HepG2 (cell line): ENCODE measurements at regions not wholly inside any gene's neighbourhood (a gene's known extent, or its start where the extent isn't known, plus 50 kb on each side); places are given as distances from the start of the nearest gene placed in this dataset.

ENCODE experiments used
- ATAC-seq: fragments of 200-7000 bp; cut with Tn5 transposase; 3 replicates; pipeline ENCODE4 v1.9.1; 2020; ENCODE audit warnings: mild to moderate bottlenecking, moderate library complexity
- BruUV-seq: library from RNA; stranded (reverse); fragments of 400-500 nt; replicated peaks from 2 replicates; lab custom pipeline; 2021; lab: Mats Ljungman, UMichigan
- CTCF ChIA-PET: fragments of 300-600 bp; formaldehyde crosslinking; extraction: SDS; loops from one replicate; lab custom pipeline; 2021; ENCODE audit warnings: low total read pairs, inconsistent platforms, low intra/inter-chr PET ratio; lab: Yijun Ruan, JAX
- POLR2A ChIA-PET: fragments of 350-600 bp; sonication (Branson Sonifier 250); formaldehyde crosslinking; loops from one replicate; lab custom pipeline; 2020; ENCODE audit warnings: antibody characterized with exemption, inconsistent platforms; lab: Yijun Ruan, JAX
- DNase-seq: peaks from one replicate; pipeline ENCODE4 v3.0.0-alpha.2; 2015; ENCODE audit warnings: low spot score
- FAIRE-seq: peaks from 3 replicates; lab custom pipeline; 2011; peaks lifted over from hg19 to GRCh38; lab: Jason Lieb, UNC
- H2AFZ ChIP-seq: one replicate; pipeline ENCODE4 v1.6.1; 2011; ENCODE audit warnings: low read length, inconsistent platforms
- H3K27ac ChIP-seq: fragments of 300-600 bp; 3 replicates; pipeline ENCODE4 v1.8.0; 2011; ENCODE audit warnings: mixed run types, mild to moderate bottlenecking, mixed read lengths, low read length, inconsistent platforms; ENCODE audit not compliant: insufficient read depth; ENCODE audit errors: extremely low read length
- H3K27me3 ChIP-seq, 2 experiments: fragments of 200-600 bp in 1 of 2; 2 replicates in 1 of 2; 3 replicates in 1 of 2; pipeline versions ENCODE4 v1.6.0 to v1.8.0; 2011; ENCODE audit warnings: low read length in 2 of 2, mild to moderate bottlenecking in 2 of 2, moderate library complexity in 2 of 2, inconsistent platforms in 1 of 2; ENCODE audit not compliant: insufficient read depth in 2 of 2, control insufficient read depth in 1 of 2
- H3K36me3 ChIP-seq, 2 experiments: fragments of 200-600 bp in 1 of 2; replicated peaks in 1 of 2; 2 replicates in 1 of 2; 3 replicates in 1 of 2; pipeline versions ENCODE4 v1.5.1 to v1.8.0; 2011; ENCODE audit warnings: low read length in 2 of 2, inconsistent platforms in 1 of 2; ENCODE audit not compliant: insufficient read depth in 2 of 2, control insufficient read depth in 1 of 2
- H3K4me1 ChIP-seq: 2 replicates; pipeline ENCODE4 v1.5.1; 2012; ENCODE audit warnings: low read length, inconsistent platforms; ENCODE audit not compliant: insufficient read depth
- H3K4me2 ChIP-seq: 2 replicates; pipeline ENCODE4 v1.6.0; 2011; ENCODE audit warnings: low read depth, low read length, inconsistent platforms
- H3K4me3 ChIP-seq, 3 experiments: fragments of 200-600 bp in 1 of 3; sonication (generic), shearing (Covaris generic) in 1 of 3; replicated peaks in 1 of 3; 2 replicates each; pipeline ENCODE4 v1.5.1; 2011 to 2016; ENCODE audit warnings: low read length in 3 of 3, inconsistent platforms in 2 of 3, low read depth in 2 of 3, mild to moderate bottlenecking in 2 of 3, control low read depth in 1 of 3, mixed read lengths in 1 of 3; ENCODE audit not compliant: insufficient read depth in 1 of 3
- H3K79me2 ChIP-seq: one replicate; pipeline ENCODE4 v1.6.1; 2011; ENCODE audit warnings: low read length, inconsistent platforms; ENCODE audit not compliant: insufficient read depth
- H3K9ac ChIP-seq: 2 replicates; pipeline ENCODE4 v1.6.0; 2011; ENCODE audit warnings: mild to moderate bottlenecking, low read depth, low read length, inconsistent platforms; ENCODE audit not compliant: insufficient read depth
- H3K9me3 ChIP-seq: 2 replicates; pipeline ENCODE4 v1.5.1; 2012; ENCODE audit warnings: mild to moderate bottlenecking, low read length
- H4K20me1 ChIP-seq: 2 replicates; pipeline ENCODE4 v1.6.0; 2011; ENCODE audit warnings: inconsistent platforms, mild to moderate bottlenecking, low read length, moderate library complexity; ENCODE audit not compliant: insufficient read depth
- MTF2 ChIP-seq: sonication (generic); formaldehyde crosslinking; IDR thresholded peaks from 2 replicates; pipeline ENCODE4 v1.5.0; 2020; ENCODE audit warnings: missing genetic modification reagents, borderline replicate concordance
- ZFP62 ChIP-seq: sonication (generic); formaldehyde crosslinking; IDR thresholded peaks from 2 replicates; pipeline ENCODE4 v1.4.0; 2020; ENCODE audit warnings: missing genetic modification reagents
- ZNF136 ChIP-seq: sonication (generic); formaldehyde crosslinking; IDR thresholded peaks from 2 replicates; pipeline ENCODE4 v1.8.1; 2022; ENCODE audit warnings: low read depth, mild to moderate bottlenecking, moderate library complexity, missing genetic modification reagents
- ZNF451 ChIP-seq: sonication (generic); formaldehyde crosslinking; IDR thresholded peaks from 2 replicates; pipeline ENCODE4 v1.5.0; 2020; ENCODE audit warnings: mild to moderate bottlenecking, missing genetic modification reagents
- ZNF788 ChIP-seq: sonication (generic); formaldehyde crosslinking; IDR thresholded peaks from 2 replicates; pipeline ENCODE4 v1.5.0; 2020; ENCODE audit warnings: mild to moderate bottlenecking, missing genetic modification reagents, borderline replicate concordance
- ZSCAN20 ChIP-seq: sonication (generic); formaldehyde crosslinking; IDR thresholded peaks from 2 replicates; pipeline ENCODE4 v1.4.0; 2020; ENCODE audit warnings: missing genetic modification reagents, mild to moderate bottlenecking, borderline replicate concordance
- WGBS: methylation state at CpG from one replicate; pipeline ENCODE4 v1.1.6; 2017; ENCODE audit warnings: low lambda C conversion rate; 5-methylcytosine and 5-hydroxymethylcytosine counted together
- in situ Hi-C: cut with HindIII; loops from 2 replicates; pipeline ENCODE4 v1.10.0; 2017; ENCODE audit warnings: low pct_unique_long_range_greater_than_20kb; ENCODE audit not compliant: extremely low pct_ligation_motif_present
- intact Hi-C: fragments of 100-400 bp; cut with micrococcal nuclease; formaldehyde crosslinking; loops from one replicate; pipeline ENCODE4 v1.10.0; 2022; ENCODE audit not compliant: unreplicated experiment
- TF ChIP-seq, protein P1 (sequence below): sonication (generic); formaldehyde crosslinking; conservative IDR thresholded peaks from 2 replicates; pipeline ENCODE4 v1.4.0; 2020; ENCODE audit warnings: missing genetic modification reagents
- TF ChIP-seq, protein P2 (sequence below): sonication (generic); formaldehyde crosslinking; IDR thresholded peaks from 2 replicates; pipeline ENCODE4 v1.4.0; 2020; ENCODE audit warnings: mild to moderate bottlenecking, missing genetic modification reagents, borderline replicate concordance
- TF ChIP-seq, protein P3 (sequence below): sonication (generic); formaldehyde crosslinking; IDR thresholded peaks from 2 replicates; pipeline ENCODE4 v1.8.1; 2023; ENCODE audit warnings: mild to moderate bottlenecking, inconsistent platforms, moderate library complexity, missing genetic modification reagents, borderline replicate concordance

DNA sequence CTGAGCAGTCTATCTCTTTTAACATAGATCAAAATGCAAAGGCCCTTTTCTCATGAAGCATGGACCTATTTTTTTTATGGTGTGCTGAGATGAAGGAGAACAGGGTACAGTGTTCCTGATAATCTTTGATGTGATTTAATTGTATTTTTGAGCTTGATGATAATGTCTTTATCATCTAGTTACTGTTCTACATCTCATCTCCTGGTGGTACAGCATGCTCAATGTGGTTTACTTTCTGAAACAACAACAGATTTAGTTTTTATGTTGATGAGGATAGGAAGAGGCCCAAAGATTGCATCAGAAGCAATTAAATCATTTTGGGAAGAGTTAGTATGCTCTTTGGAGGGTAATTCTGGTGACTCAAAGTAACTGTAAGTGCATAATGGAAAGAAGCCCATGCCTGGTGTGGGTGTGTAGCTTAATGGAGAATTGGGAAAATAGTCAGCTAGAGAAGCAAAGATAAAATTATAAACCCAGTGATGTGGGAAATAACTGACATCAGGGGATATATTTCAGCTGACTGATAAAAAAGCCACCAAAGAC lies 123.0 kb upstream of the KCNN2 start:
- H3K36me3 ChIP-seq, result no peaks in the 10 kb centered on the region
- H3K4me1 ChIP-seq, result no peaks in the 10 kb centered on the region
- DNase-seq (no peak), ATAC-seq (no peak)
- ChIA-PET POLR2A (no interaction called here), CTCF (no interaction called here)
- H3K4me2 ChIP-seq, result no peak overlapping the region
- H3K9me3 ChIP-seq, result no peaks in the 10 kb centered on the region
- in situ Hi-C loops, result no loop called here
- no TSS peak for BruUV-seq
- H2AFZ ChIP-seq, result no peak overlapping the region
- H3K4me3 ChIP-seq, result no peak overlapping the region
- H3K27ac ChIP-seq, result no peak overlapping the region
- H3K9ac ChIP-seq, result no peak overlapping the region
- no peaks in the 10 kb centered on the region for H4K20me1 ChIP-seq
- TF ChIP-seq, protein P1, sequence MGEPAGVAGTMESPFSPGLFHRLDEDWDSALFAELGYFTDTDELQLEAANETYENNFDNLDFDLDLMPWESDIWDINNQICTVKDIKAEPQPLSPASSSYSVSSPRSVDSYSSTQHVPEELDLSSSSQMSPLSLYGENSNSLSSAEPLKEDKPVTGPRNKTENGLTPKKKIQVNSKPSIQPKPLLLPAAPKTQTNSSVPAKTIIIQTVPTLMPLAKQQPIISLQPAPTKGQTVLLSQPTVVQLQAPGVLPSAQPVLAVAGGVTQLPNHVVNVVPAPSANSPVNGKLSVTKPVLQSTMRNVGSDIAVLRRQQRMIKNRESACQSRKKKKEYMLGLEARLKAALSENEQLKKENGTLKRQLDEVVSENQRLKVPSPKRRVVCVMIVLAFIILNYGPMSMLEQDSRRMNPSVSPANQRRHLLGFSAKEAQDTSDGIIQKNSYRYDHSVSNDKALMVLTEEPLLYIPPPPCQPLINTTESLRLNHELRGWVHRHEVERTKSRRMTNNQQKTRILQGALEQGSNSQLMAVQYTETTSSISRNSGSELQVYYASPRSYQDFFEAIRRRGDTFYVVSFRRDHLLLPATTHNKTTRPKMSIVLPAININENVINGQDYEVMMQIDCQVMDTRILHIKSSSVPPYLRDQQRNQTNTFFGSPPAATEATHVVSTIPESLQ, result no peak
- no peak for TF ChIP-seq ZNF788
- TF ChIP-seq, all 625 proteins: peak for 0
- intact Hi-C loops, result no loop called here
- FAIRE-seq, result no peak
- no peaks in the 10 kb centered on the region for H3K79me2 ChIP-seq
- no peaks in the 10 kb centered on the region for H3K27me3 ChIP-seq

DNA sequence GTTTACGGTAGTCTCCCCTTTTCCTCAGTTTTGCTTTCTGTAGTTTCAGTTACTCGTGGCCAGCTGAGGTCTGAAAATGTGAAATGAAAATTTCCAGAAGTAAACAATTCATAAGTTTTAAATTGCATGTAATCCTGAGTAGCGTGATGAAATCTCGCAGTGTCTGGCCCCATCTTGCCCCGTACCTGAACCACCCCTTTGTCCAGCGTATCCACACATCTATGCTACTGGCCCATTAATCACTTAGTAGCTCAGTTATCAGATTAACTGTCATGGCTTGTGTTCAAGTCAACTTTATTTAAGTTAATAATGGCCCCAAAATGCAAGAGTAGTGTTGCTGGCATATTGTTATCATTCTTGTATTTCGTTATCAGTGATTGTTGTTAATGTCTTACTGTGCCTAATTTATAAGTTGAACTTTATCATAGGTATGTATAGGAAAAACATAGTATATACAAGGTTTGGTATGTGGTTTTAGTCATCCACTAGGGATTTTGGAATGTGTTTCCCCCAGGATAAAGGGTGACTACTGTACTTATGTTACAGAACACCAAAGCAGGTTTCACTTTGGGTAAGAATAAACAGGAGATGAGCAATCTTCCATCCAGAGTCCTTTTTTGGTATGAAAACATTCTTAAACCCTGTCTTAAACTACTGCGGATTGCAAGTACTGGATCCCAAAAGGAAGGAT lies 118.4 kb upstream of the KCNN2 start:
- in situ Hi-C loops, result no loop called here
- no peak for FAIRE-seq
- TF ChIP-seq MTF2 (CRISPR knock-in tag) (no peak), ZSCAN20 (CRISPR knock-in tag) (no peak), ZNF136 (CRISPR knock-in tag) (no peak), ZNF451 (no peak), ZFP62 (CRISPR knock-in tag) (no peak)
- TF ChIP-seq, protein P2, sequence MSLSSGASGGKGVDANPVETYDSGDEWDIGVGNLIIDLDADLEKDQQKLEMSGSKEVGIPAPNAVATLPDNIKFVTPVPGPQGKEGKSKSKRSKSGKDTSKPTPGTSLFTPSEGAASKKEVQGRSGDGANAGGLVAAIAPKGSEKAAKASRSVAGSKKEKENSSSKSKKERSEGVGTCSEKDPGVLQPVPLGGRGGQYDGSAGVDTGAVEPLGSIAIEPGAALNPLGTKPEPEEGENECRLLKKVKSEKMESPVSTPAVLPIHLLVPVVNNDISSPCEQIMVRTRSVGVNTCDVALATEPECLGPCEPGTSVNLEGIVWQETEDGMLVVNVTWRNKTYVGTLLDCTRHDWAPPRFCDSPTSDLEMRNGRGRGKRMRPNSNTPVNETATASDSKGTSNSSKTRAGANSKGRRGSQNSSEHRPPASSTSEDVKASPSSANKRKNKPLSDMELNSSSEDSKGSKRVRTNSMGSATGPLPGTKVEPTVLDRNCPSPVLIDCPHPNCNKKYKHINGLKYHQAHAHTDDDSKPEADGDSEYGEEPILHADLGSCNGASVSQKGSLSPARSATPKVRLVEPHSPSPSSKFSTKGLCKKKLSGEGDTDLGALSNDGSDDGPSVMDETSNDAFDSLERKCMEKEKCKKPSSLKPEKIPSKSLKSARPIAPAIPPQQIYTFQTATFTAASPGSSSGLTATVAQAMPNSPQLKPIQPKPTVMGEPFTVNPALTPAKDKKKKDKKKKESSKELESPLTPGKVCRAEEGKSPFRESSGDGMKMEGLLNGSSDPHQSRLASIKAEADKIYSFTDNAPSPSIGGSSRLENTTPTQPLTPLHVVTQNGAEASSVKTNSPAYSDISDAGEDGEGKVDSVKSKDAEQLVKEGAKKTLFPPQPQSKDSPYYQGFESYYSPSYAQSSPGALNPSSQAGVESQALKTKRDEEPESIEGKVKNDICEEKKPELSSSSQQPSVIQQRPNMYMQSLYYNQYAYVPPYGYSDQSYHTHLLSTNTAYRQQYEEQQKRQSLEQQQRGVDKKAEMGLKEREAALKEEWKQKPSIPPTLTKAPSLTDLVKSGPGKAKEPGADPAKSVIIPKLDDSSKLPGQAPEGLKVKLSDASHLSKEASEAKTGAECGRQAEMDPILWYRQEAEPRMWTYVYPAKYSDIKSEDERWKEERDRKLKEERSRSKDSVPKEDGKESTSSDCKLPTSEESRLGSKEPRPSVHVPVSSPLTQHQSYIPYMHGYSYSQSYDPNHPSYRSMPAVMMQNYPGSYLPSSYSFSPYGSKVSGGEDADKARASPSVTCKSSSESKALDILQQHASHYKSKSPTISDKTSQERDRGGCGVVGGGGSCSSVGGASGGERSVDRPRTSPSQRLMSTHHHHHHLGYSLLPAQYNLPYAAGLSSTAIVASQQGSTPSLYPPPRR (CRISPR knock-in tag), result no peak
- TF ChIP-seq, protein P3, sequence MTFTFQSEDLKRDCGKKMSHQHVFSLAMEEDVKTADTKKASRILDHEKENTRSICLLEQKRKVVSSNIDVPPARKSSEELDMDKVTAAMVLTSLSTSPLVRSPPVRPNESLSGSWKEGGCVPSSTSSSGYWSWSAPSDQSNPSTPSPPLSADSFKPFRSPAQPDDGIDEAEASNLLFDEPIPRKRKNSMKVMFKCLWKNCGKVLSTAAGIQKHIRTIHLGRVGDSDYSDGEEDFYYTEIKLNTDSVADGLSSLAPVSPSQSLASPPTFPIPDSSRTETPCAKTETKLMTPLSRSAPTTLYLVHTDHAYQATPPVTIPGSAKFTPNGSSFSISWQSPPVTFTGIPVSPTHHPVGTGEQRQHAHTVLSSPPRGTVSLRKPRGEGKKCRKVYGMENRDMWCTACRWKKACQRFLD (CRISPR knock-in tag), result no peak

More for the DNA sequence above, 118.4 kb upstream of the KCNN2 start:
- Histone ChIP-seq H3K36me3 (no peaks in the 10 kb centered on the region), H3K27ac (no peak overlapping the region), H2AFZ (no peak overlapping the region), H3K4me2 (no peak overlapping the region), H4K20me1 (no peaks in the 10 kb centered on the region), H3K9ac (no peak overlapping the region), H3K79me2 (no peaks in the 10 kb centered on the region), H3K27me3 (no peaks in the 10 kb centered on the region), H3K4me3 (no peak overlapping the region), H3K4me1 (no peaks in the 10 kb centered on the region), H3K9me3 (no peaks in the 10 kb centered on the region)
- BruUV-seq, result no TSS peak
- ChIA-PET CTCF (no interaction called here), POLR2A (no interaction called here)
- 30% methylated on average over 8 of the region's 8 CpGs for WGBS
- intact Hi-C loops, result no loop called here
- DNase-seq (no peak), ATAC-seq (no peak)
